Vagina (tissue), 2 donors: ENCODE measurements at regions not wholly inside any gene's neighbourhood (a gene's known extent, or its start where the extent isn't known, plus 50 kb on each side); places are given as distances from the start of the nearest gene placed in this dataset.
"Not testable (repeated sequence)": the region's sequence is repeated elsewhere in the genome, so short reads cannot be mapped to it uniquely, and the experiment has no call there.

Experiments used
- POLR2AphosphoS5 ChIP-seq, 2 donors: sonication (generic); formaldehyde crosslinking; IDR thresholded peaks; one replicate each; pipeline ENCODE4 v1.9.0; 2017; ENCODE audit warnings: antibody characterized with exemption in 2 of 2, mild to moderate bottlenecking in 2 of 2, low read depth in 1 of 2; ENCODE audit not compliant: insufficient read depth in 1 of 2
- TF ChIP-seq, protein P1 (sequence below), 3 experiments: fragments of 450-650 bp in 2 of 3; fragments of 200-600 bp in 1 of 3; sonication (generic) in 1 of 3; IDR thresholded peaks; one replicate each; pipeline ENCODE4 v1.5.1; 2017 to 2019; ENCODE audit warnings: antibody characterized with exemption in 3 of 3, mild to moderate bottlenecking in 2 of 3, moderate library complexity in 2 of 3

GRCh38 chr11:22435582-22435981, 97.4 kb downstream of the SLC17A6 start:
- not testable (repeated sequence) for TF ChIP-seq POLR2AphosphoS5 (IDR thresholded peaks at IDR 0.05; ENCODE audit: insufficient read depth in 1 of 2, low read depth in 1 of 2)
- TF ChIP-seq, protein P1, sequence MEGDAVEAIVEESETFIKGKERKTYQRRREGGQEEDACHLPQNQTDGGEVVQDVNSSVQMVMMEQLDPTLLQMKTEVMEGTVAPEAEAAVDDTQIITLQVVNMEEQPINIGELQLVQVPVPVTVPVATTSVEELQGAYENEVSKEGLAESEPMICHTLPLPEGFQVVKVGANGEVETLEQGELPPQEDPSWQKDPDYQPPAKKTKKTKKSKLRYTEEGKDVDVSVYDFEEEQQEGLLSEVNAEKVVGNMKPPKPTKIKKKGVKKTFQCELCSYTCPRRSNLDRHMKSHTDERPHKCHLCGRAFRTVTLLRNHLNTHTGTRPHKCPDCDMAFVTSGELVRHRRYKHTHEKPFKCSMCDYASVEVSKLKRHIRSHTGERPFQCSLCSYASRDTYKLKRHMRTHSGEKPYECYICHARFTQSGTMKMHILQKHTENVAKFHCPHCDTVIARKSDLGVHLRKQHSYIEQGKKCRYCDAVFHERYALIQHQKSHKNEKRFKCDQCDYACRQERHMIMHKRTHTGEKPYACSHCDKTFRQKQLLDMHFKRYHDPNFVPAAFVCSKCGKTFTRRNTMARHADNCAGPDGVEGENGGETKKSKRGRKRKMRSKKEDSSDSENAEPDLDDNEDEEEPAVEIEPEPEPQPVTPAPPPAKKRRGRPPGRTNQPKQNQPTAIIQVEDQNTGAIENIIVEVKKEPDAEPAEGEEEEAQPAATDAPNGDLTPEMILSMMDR (IDR thresholded peaks at IDR 0.05) = not testable (repeated sequence)
